Activated naive CD4-positive, alpha-beta T cell (primary cell): ENCODE measurements at regions not wholly inside any gene's neighbourhood (a gene's known extent, or its start where the extent isn't known, plus 50 kb on each side); places are given as distances from the start of the nearest gene placed in this dataset.
"Not testable (repeated sequence)": the region's sequence is repeated elsewhere in the genome, so short reads cannot be mapped to it uniquely, and the experiment has no call there.

Source experiments
- DNase-seq, 4 experiments: peaks; one replicate each; lab custom pipeline; 2025; lab: John Stamatoyannopoulos, UW

GRCh38 chrX:121858867-121859647 is 811.6 kb downstream of the GLUD2 start:
- no peak for DNase-seq

GRCh38 chrX:121863976-121864375 is 816.6 kb downstream of the GLUD2 start:
- DNase-seq, result no peak

GRCh38 chrX:121864561-121864960 is 817.2 kb downstream of the GLUD2 start:
- DNase-seq, result no peak

- DNase-seq, result no peak
Measured at GRCh38 chrX:121869876-121870477, 822.6 kb downstream of the GLUD2 start.

- no peak for DNase-seq
Measured at GRCh38 chrX:121871122-121871521, 823.7 kb downstream of the GLUD2 start.

GRCh38 chrX:121876305-121876704 is 828.9 kb downstream of the GLUD2 start:
- DNase-seq, result no peak

- DNase-seq, result not testable (repeated sequence)
Measured at GRCh38 chrX:121877337-121877736, 829.9 kb downstream of the GLUD2 start.

GRCh38 chrX:121886557-121886956 is 839.1 kb downstream of the GLUD2 start:
- DNase-seq, result no peak

GRCh38 chrX:121894756-121895155 is 847.3 kb downstream of the GLUD2 start:
- DNase-seq, result no peak

- no peak for DNase-seq
Measured at GRCh38 chrX:121902463-121902862, 855.1 kb downstream of the GLUD2 start.

- DNase-seq, result no peak
Measured at GRCh38 chrX:121903961-121904360, 856.6 kb downstream of the GLUD2 start.

- DNase-seq, result no peak
Measured at GRCh38 chrX:121921258-121921657, 873.8 kb downstream of the GLUD2 start.

- DNase-seq, result no peak
Measured at GRCh38 chrX:121931567-121931966, 884.2 kb downstream of the GLUD2 start.

GRCh38 chrX:121932688-121933087 is 885.3 kb downstream of the GLUD2 start:
- no peak for DNase-seq

- DNase-seq, result no peak
Measured at GRCh38 chrX:121949041-121949760, 901.8 kb downstream of the GLUD2 start.

GRCh38 chrX:121958886-121959285 is 911.5 kb downstream of the GLUD2 start:
- no peak for DNase-seq

GRCh38 chrX:121975671-121976070 is 928.3 kb downstream of the GLUD2 start:
- no peak for DNase-seq

GRCh38 chrX:121987163-121987562 is 939.8 kb downstream of the GLUD2 start:
- DNase-seq, result no peak

- DNase-seq, result no peak
Measured at GRCh38 chrX:121987835-121988234, 940.4 kb downstream of the GLUD2 start.

GRCh38 chrX:122004127-122004526 is 956.7 kb downstream of the GLUD2 start:
- DNase-seq, result no peak

- DNase-seq, result no peak
Measured at GRCh38 chrX:122026665-122027064, 979.3 kb downstream of the GLUD2 start.

GRCh38 chrX:122046226-122046625 is 998.8 kb downstream of the GLUD2 start:
- DNase-seq, result no peak

- DNase-seq, result no peak
Measured at GRCh38 chrX:122046815-122047214, 999.4 kb downstream of the GLUD2 start.
